HG03378 (cell line): ENCODE measurements at regions not wholly inside any gene's neighbourhood (a gene's known extent, or its start where the extent isn't known, plus 50 kb on each side); places are given as distances from the start of the nearest gene placed in this dataset.
"Not testable (repeated sequence)": the region's sequence is repeated elsewhere in the genome, so short reads cannot be mapped to it uniquely, and the experiment has no call there.

Experiments
- ATAC-seq: cut with Tn5 transposase; IDR thresholded peaks from one replicate; pipeline ENCODE4 v1.9.1; 2021; ENCODE audit warnings: mild to moderate bottlenecking, moderate library complexity; ENCODE audit not compliant: unreplicated experiment

GRCh38 chr3:35413483-35413882, 225.8 kb upstream of the ARPP21 start:
- no peak for ATAC-seq

DNA sequence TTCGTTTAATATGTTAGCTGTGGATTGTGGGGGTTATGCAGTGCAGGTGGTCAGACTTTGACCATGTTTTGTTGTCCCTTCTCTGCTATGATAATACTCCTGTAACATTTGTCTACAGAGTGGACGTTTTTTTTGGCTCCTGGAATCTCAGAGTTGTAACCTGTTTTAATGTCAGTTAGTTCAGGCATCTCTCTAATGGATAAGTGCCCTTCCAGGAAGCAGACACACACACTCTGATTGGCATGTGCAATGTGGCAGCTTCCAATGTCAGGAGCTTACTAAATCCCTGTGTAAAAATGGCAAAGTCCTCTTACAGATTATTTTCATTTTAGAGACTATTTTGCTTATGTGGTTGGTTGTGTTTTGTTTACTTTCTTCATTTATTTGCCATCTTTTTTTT, 222.2 kb upstream of the ARPP21 start:
- no peak for ATAC-seq

DNA sequence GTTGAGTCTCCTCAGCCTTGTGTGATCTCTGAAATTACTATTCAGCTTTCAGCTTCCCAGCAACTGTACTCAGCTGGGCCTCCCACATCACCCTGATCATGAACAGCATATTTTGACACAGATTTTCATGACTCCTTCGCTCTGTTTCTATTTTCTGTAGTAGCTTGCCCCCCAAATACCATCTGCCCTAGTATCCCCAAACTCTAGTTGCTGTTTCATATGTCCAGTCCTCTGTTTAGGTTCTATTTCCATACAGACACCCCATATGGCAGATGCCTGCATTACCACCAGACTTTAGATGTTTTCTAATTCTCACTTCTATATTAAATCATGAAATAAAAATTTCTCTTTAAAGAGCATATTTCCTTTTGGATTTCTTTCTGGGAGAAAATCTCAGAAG, 217.2 kb upstream of the ARPP21 start:
- ATAC-seq = no peak

DNA sequence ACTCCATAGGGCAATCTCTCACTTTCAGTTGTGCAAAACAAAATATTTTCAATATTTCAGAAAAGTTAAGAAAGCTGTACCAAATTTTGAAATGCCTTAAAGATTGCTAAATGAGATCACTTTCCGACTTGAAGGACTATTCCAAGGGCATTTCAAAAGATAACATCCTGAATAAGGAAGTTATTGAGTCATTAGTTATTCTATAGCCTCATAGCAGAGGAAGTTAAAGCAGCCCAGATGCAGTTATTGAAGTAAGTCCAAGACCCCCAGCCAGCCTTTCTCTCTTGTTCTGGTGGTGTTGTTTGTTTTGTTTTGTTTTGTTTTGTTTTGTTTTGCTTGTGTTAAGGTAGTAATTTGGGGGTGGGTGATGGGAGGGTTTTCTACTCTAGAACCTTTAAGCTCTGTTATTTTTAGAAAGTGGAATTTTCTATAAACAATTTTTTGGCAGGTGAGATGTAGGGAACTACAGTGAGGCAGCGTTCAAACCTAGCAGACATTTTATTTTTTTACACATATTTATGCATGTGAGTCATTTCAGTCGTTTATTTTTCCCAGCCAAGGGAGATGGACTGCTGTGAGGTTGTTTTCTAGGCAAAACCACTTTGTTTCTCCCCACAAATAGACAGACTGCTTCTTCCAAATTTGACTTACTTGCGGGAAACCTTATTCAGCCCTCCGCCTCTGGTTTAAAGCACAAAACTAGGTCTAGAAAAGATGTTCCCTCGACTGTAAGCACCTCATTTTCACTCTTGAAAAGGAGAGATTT, 216.3 kb upstream of the ARPP21 start:
- ATAC-seq = no peak

GRCh38 chr3:35426366-35426958, 212.9 kb upstream of the ARPP21 start:
- ATAC-seq = no peak

- no peak for ATAC-seq
Measured at GRCh38 chr3:35437381-35437780, 201.9 kb upstream of the ARPP21 start.

DNA sequence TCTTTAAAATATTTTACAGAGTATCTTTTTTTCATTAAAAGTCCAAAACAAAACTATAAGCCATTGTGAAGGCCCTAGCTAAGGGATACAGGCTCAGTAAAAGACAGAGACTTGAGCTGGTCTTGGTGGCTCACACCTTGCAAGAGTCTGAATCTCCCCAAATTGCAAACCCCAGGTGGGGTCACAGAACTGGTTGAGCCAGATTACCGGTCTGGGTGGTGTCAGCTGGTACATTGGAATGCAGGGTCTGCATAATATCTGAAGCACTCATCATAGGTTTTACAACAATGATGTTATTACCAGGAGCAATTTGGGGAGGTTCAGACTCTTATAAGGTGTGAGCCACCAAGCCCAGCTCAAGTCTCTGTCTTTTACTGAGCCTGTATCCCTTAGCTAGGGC, 201.2 kb upstream of the ARPP21 start:
- ATAC-seq = no peak

DNA sequence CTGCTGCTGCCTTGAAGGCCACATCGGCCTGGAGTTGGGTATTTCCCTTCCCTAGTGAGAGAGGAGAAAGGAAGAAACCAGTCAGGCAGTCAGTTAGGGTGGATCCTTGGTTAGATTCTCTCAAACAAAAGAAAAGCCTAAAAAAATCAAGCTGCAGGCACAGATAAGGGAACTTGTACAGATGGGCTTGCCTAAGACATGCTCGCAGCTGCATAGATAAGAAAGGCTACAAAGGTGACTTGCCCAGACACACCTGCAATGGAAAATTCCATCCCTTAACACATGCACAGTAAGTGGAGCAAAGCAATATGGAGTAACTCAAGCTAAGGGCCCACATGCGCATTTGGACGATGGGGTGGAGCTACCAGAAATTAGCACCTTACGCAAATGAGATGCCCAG, 199.7 kb upstream of the ARPP21 start:
- no peak for ATAC-seq

DNA sequence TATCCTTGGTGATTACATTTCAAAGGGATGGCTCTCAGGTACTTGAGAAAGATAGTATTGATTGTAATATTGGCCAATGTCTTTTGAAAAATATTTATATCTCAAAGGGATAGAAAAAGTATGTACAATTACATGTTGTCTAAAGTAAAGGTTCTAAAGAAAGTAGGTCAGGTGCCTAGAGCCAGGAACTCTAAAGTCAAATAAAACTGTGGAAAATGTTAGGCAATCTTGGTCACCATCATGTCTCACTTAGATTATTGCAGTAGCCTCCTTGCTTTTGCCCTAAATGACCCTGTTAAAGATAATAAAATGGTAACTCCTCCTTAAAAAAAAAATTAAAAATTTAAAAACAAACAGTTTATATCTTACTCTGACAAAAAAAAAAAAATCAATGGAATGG, 198.5 kb upstream of the ARPP21 start:
- no peak for ATAC-seq

DNA sequence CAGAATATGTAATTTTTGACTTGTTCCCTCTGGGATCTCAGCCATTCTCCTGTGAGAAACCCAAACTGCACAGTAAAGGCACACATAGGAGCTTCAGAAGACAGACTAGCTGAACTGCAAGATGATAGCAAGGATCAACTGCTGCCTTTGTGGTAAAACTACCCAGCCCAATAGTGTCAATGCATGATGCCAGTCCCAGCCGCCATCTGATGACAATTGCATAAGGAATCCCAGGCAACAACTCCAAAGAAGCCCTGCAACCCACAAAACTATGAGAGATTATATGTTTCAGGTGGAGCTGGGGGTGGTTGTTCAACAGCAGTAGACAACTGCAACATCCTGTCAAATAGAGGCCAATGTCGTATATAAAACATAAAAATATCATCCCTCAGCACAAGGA, 192.4 kb upstream of the ARPP21 start:
- no peak for ATAC-seq

- no peak for ATAC-seq
Measured at GRCh38 chr3:35448121-35448520, 191.2 kb upstream of the ARPP21 start.

DNA sequence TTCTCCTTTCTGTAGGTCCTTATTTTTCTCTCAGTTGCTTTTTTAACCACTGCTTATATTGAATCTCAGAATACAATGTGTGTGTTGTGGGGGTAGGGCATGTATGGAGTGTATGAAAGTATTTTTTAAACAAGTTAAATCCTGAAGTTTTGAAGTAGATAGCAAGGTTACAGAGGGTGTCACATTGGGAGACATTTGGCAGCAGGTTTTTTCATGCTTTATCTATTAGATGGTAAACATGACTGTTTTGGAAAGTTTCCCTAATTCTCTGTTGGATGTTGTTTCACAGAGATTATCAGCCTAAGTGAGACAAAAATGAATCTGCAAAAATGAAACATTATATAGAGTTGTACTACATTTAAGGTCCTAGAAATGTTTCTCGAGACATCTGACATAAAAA, 190.6 kb upstream of the ARPP21 start:
- ATAC-seq = no peak

- ATAC-seq = not testable (repeated sequence)
Measured at GRCh38 chr3:35454819-35455218, 184.5 kb upstream of the ARPP21 start.

DNA sequence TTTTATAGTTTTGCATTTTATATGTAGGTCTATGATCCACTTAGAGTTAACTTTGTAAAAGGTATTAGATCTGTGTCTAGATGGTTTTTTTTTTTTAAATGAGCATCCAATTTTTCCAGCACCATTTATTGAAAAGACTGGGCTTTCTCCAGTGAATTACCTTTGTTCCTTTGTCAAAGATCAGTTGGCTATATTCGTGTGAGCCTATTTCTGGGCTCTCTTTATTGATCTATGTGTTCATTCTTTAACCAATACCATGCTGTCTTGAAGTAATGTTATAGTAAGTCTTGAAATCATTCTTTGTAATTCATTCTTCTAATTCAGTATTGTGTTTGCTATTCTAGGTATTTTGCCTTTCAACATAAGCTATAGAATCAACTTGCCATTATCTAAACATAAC, 165.4 kb upstream of the ARPP21 start:
- ATAC-seq = no peak

- ATAC-seq = not testable (repeated sequence)
Measured at GRCh38 chr3:35482566-35482965, 156.8 kb upstream of the ARPP21 start.

- ATAC-seq = no peak
Measured at GRCh38 chr3:35483131-35483530, 156.2 kb upstream of the ARPP21 start.

- no peak for ATAC-seq
Measured at GRCh38 chr3:35484929-35485530, 154.3 kb upstream of the ARPP21 start.

GRCh38 chr3:35486295-35486694, 153.0 kb upstream of the ARPP21 start:
- ATAC-seq = no peak

GRCh38 chr3:35487376-35487775, 151.9 kb upstream of the ARPP21 start:
- ATAC-seq = no peak

GRCh38 chr3:35488526-35488925, 150.8 kb upstream of the ARPP21 start:
- ATAC-seq = no peak

DNA sequence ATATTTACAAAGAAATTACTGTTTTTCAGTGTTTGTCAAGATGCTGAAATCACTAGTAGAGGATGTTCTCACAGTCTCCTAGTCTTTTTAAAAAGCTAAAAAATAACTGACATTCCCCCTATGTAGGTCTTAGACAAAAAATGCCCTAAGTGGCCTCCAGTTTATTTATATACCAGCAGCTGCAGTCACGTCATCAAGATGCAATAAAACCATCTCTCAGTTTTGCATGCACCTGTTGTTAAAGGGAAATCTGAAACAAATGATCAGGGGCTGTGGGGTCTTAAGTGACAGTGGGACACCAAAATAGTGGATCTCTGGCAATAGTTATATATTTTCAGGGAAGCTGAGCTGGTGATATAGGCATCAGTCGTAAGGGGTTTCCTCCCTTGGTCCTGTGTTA, 146.5 kb upstream of the ARPP21 start:
- no peak for ATAC-seq

GRCh38 chr3:35498506-35499210, 140.7 kb upstream of the ARPP21 start:
- ATAC-seq = no peak
